CD14-positive monocyte (primary cell): ENCODE measurements at regions not wholly inside any gene's neighbourhood (a gene's known extent, or its start where the extent isn't known, plus 50 kb on each side); places are given as distances from the start of the nearest gene placed in this dataset.

ENCODE experiments used
- DNase-seq, 3 donors: peaks; one replicate each; pipeline ENCODE4 v3.0.0-alpha.2; 2011 to 2022
- H2AFZ ChIP-seq: 2 replicates; pipeline ENCODE4 v1.6.0; 2012; ENCODE audit warnings: mild to moderate bottlenecking, low read depth, low read length, inconsistent platforms; ENCODE audit not compliant: insufficient read depth, poor library complexity, severe bottlenecking
- H3K27ac ChIP-seq, 2 donors: 1 replicate in 1 of 2; 2 replicates in 1 of 2; pipeline ENCODE4 v1.5.1; 2012 to 2013; ENCODE audit warnings: low read length in 2 of 2, control low read depth in 1 of 2, inconsistent platforms in 1 of 2, low read depth in 1 of 2, mild to moderate bottlenecking in 1 of 2
- H3K27me3 ChIP-seq, 2 donors: one replicate each; pipeline versions ENCODE4 v1.6.0 to v1.6.1; 2011 to 2013; ENCODE audit warnings: low read length in 2 of 2; ENCODE audit not compliant: control insufficient read depth in 2 of 2, insufficient read depth in 2 of 2
- H3K36me3 ChIP-seq, 2 donors: replicated peaks in 1 of 2; 1 replicate in 1 of 2; 2 replicates in 1 of 2; pipeline versions ENCODE4 v1.5.1 to v1.6.1; 2012 to 2013; ENCODE audit warnings: low read length in 2 of 2, control low read depth in 1 of 2, inconsistent platforms in 1 of 2, mild to moderate bottlenecking in 1 of 2; ENCODE audit not compliant: insufficient read depth in 2 of 2, control insufficient read depth in 1 of 2
- H3K4me1 ChIP-seq, 2 donors: 1 replicate in 1 of 2; 2 replicates in 1 of 2; pipeline versions ENCODE4 v1.5.1 to v1.6.1; 2012 to 2013; ENCODE audit warnings: low read length in 2 of 2, control low read depth in 1 of 2, inconsistent platforms in 1 of 2, mild to moderate bottlenecking in 1 of 2, moderate library complexity in 1 of 2; ENCODE audit not compliant: insufficient read depth in 2 of 2, control insufficient read depth in 1 of 2
- H3K4me2 ChIP-seq: replicated peaks from 2 replicates; pipeline ENCODE3; 2012; ENCODE audit warnings: low read length, moderate library complexity, mild to moderate bottlenecking; ENCODE audit not compliant: poor library complexity, severe bottlenecking; ENCODE audit errors: extremely low read depth
- H3K4me3 ChIP-seq, 3 experiments: fragments of 200-600 bp in 1 of 3; sonication (generic) in 1 of 3; replicated peaks in 1 of 3; 1 replicate in 2 of 3; 2 replicates in 1 of 3; pipeline ENCODE4 v1.5.1; 2011 to 2013; ENCODE audit warnings: low read length in 3 of 3, mild to moderate bottlenecking in 3 of 3, control low read depth in 2 of 3, low read depth in 2 of 3, inconsistent platforms in 1 of 3, moderate library complexity in 1 of 3
- H3K79me2 ChIP-seq: 2 replicates; pipeline ENCODE4 v1.6.0; 2012; ENCODE audit warnings: mild to moderate bottlenecking, control low read depth, inconsistent platforms, low read length, moderate library complexity; ENCODE audit not compliant: insufficient read depth
- H3K9ac ChIP-seq: 2 replicates; pipeline ENCODE4 v1.6.0; 2017; ENCODE audit warnings: low read length, mild to moderate bottlenecking; ENCODE audit not compliant: insufficient read depth, poor library complexity, severe bottlenecking
- H3K9me3 ChIP-seq, 2 donors: replicated peaks in 1 of 2; 1 replicate in 1 of 2; 2 replicates in 1 of 2; pipeline versions ENCODE4 v1.5.1 to v1.6.1; 2012 to 2013; ENCODE audit warnings: low read length in 2 of 2, control low read depth in 1 of 2; ENCODE audit not compliant: control insufficient read depth in 1 of 2, insufficient read depth in 1 of 2
- H4K20me1 ChIP-seq: 2 replicates; pipeline ENCODE4 v1.6.0; 2012; ENCODE audit warnings: mild to moderate bottlenecking, low read length, control low read depth, moderate library complexity; ENCODE audit not compliant: insufficient read depth
- H3K27ac Mint-ChIP-seq, 7 donors: one replicate each; pipeline ENCODE4 v1.8.0; 2020; ENCODE audit warnings: mild to moderate bottlenecking in 7 of 7, mixed read lengths in 7 of 7, moderate library complexity in 6 of 7, inconsistent platforms in 2 of 7
- H3K27me3 Mint-ChIP-seq, 3 donors: one replicate each; pipeline ENCODE4 v1.8.0; 2021 to 2022; ENCODE audit warnings: low read depth in 3 of 3, mild to moderate bottlenecking in 3 of 3, mixed read lengths in 3 of 3, moderate library complexity in 3 of 3, inconsistent platforms in 1 of 3
- H3K36me3 Mint-ChIP-seq, 2 donors: one replicate each; pipeline ENCODE4 v1.8.0; 2020; ENCODE audit warnings: mixed read lengths in 2 of 2, inconsistent platforms in 1 of 2, mild to moderate bottlenecking in 1 of 2
- H3K4me1 Mint-ChIP-seq: one replicate; pipeline ENCODE4 v1.8.0; 2020; ENCODE audit warnings: mild to moderate bottlenecking, mixed read lengths
- H3K4me3 Mint-ChIP-seq, 2 donors: one replicate each; pipeline ENCODE4 v1.8.0; 2020; ENCODE audit warnings: mild to moderate bottlenecking in 2 of 2, mixed read lengths in 2 of 2, moderate library complexity in 1 of 2
- H3K9me3 Mint-ChIP-seq, 7 donors: one replicate each; pipeline ENCODE4 v1.8.0; 2020 to 2022; ENCODE audit warnings: mixed read lengths in 7 of 7, mild to moderate bottlenecking in 6 of 7, moderate library complexity in 6 of 7, inconsistent platforms in 2 of 7
- CTCF ChIP-seq: fragments of 200-600 bp; IDR thresholded peaks from one replicate; pipeline ENCODE4 v1.8.0; 2022; ENCODE audit warnings: antibody characterized with exemption, mild to moderate bottlenecking
- WGBS: methylation state at CpG from one replicate; pipeline ENCODE4 v1.1.5; 2013; ENCODE audit warnings: missing lambda C conversion rate; ENCODE audit not compliant: insufficient coverage; 5-methylcytosine and 5-hydroxymethylcytosine counted together
- intact Hi-C, 2 donors: fragments of 100-400 bp; cut with micrococcal nuclease; formaldehyde crosslinking; loops; one replicate each; pipeline versions ENCODE4 v1.15.0 to v1.15.1; 2023

DNA sequence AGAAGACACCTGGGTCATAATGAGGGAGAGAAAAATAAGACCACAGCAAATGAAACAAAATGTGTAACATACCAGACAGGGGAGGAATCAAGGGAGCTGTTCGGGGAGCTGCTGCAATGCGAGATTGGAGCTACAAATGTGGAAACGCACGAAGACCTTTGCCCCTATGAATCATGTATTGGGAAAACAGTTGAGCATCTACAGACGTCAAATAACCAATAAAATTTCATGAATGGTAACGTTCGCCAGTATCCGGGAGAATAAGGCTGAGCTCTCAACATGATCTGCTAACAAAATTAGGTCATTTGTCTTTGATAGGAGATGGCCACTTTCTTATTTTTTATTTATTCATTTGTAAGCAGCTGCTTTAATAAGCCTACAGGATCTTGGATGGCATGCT lies 486.2 kb upstream of the RBFOX1 start:
- Mint-ChIP-seq H3K27ac (no peak overlapping the region), H3K4me3 (no peak overlapping the region), H3K27me3 (peaks cover 0 to 4% (median under 1%) of the 10 kb centered on the region in 3 donors), H3K9me3 (peaks cover 0 to 12% (median 6%) of the 10 kb centered on the region in 7 donors), H3K36me3 (no peaks in the 10 kb centered on the region), H3K4me1 (no peaks in the 10 kb centered on the region)
- Histone ChIP-seq H3K27ac (no peak overlapping the region), H3K4me2 (no peak overlapping the region), H3K9me3 (no peaks in the 10 kb centered on the region), H3K9ac (no peak overlapping the region), H3K4me3 (no peak overlapping the region), H3K4me1 (no peaks in the 10 kb centered on the region), H4K20me1 (no peaks in the 10 kb centered on the region), H3K36me3 (no peaks in the 10 kb centered on the region), H2AFZ (no peak overlapping the region), H3K27me3 (no peaks in the 10 kb centered on the region), H3K79me2 (no peaks in the 10 kb centered on the region)
- no peak for TF ChIP-seq CTCF
- intact Hi-C loops, result no loop called here
- no peak for DNase-seq
- WGBS, result 100% methylated on average over 5 of the region's 8 CpGs

GRCh38 chr16:6841392-6841791 lies 491.3 kb upstream of the RBFOX1 start:
- Histone ChIP-seq H3K4me2 (no peak overlapping the region), H4K20me1 (no peaks in the 10 kb centered on the region), H3K4me3 (no peak overlapping the region), H3K9me3 (no peaks in the 10 kb centered on the region), H3K36me3 (no peaks in the 10 kb centered on the region), H3K27ac (no peak overlapping the region), H3K9ac (no peak overlapping the region), H3K4me1 (no peaks in the 10 kb centered on the region), H3K27me3 (no peaks in the 10 kb centered on the region), H3K79me2 (no peaks in the 10 kb centered on the region), H2AFZ (no peak overlapping the region)
- Mint-ChIP-seq H3K9me3 (peaks cover 1 to 15% (median 8%) of the 10 kb centered on the region in 7 donors), H3K4me3 (no peak overlapping the region), H3K27ac (no peak overlapping the region), H3K4me1 (no peaks in the 10 kb centered on the region), H3K27me3 (peaks cover 0 to 4% (median 0%) of the 10 kb centered on the region in 3 donors), H3K36me3 (no peaks in the 10 kb centered on the region)
- no CpG with 5 or more reads among the region's 6 CpGs for WGBS
- TF ChIP-seq CTCF, result no peak
- no peak for DNase-seq
- intact Hi-C loops, result no loop called here
